SK-N-SH (cell line): ENCODE measurements at regions not wholly inside any gene's neighbourhood (a gene's known extent, or its start where the extent isn't known, plus 50 kb on each side); places are given as distances from the start of the nearest gene placed in this dataset.
A peak's percentile ranks its signal among the peaks of the same experiment; 100 is the strongest.

Source experiments
- CTCF ChIA-PET: fragments of 300-600, 350-600 bp; formaldehyde crosslinking; extraction: SDS; loops from one replicate; lab custom pipeline; 2021; lab: Yijun Ruan, JAX
- POLR2A ChIA-PET: fragments of 350-600 bp; sonication (Branson Sonifier 250); formaldehyde crosslinking; extraction: SDS; loops from one replicate; lab custom pipeline; 2020; ENCODE audit warnings: antibody characterized with exemption, inconsistent platforms; lab: Yijun Ruan, JAX
- DNase-seq: peaks from one replicate; pipeline ENCODE4 v3.0.0; 2012
- H2AFZ ChIP-seq: fragments of 200-600 bp; sonication (generic); 2 replicates; pipeline ENCODE4 v1.8.1; 2016; ENCODE audit warnings: antibody characterized with exemption, mild to moderate bottlenecking, low read depth
- H3F3A ChIP-seq: fragments of 200-600 bp; sonication (generic); replicated peaks from 2 replicates; pipeline ENCODE3; 2016; ENCODE audit warnings: antibody characterized with exemption, mild to moderate bottlenecking; ENCODE audit not compliant: insufficient read depth
- H3K27ac ChIP-seq, 2 experiments: fragments of 200-500 bp in 1 of 2; fragments of 200-600 bp in 1 of 2; sonication (Bioruptor generic) in 1 of 2; sonication (generic), shearing (Covaris generic) in 1 of 2; 2 replicates each; pipeline versions ENCODE4 v1.5.1 to v1.6.1; 2014 to 2016; ENCODE audit warnings: low read depth in 2 of 2, inconsistent platforms in 1 of 2, low read length in 1 of 2, mild to moderate bottlenecking in 1 of 2, mixed read lengths in 1 of 2
- H3K27me3 ChIP-seq: fragments of 200-600 bp; sonication (generic), shearing (Covaris generic); 2 replicates; pipeline ENCODE4 v1.6.1; 2016; ENCODE audit warnings: mixed run types; ENCODE audit not compliant: insufficient read depth
- H3K36me3 ChIP-seq, 2 experiments: fragments of 200-500 bp in 1 of 2; fragments of 200-600 bp in 1 of 2; sonication (Bioruptor generic) in 1 of 2; sonication (generic) in 1 of 2; replicated peaks in 1 of 2; 2 replicates each; pipeline versions ENCODE3 to v1.5.1; 2014 to 2016; ENCODE audit warnings: low read length in 1 of 2, mild to moderate bottlenecking in 1 of 2; ENCODE audit not compliant: insufficient read depth in 2 of 2, control insufficient read depth in 1 of 2
- H3K4me1 ChIP-seq, 2 experiments: fragments of 200-500 bp in 1 of 2; fragments of 200-600 bp in 1 of 2; sonication (Bioruptor generic) in 1 of 2; sonication (generic), shearing (Covaris generic) in 1 of 2; 2 replicates each; pipeline versions ENCODE4 v1.5.1 to v1.6.1; 2014 to 2016; ENCODE audit warnings: low read depth in 1 of 2, low read length in 1 of 2, mixed run types in 1 of 2; ENCODE audit not compliant: insufficient read depth in 2 of 2, control insufficient read depth in 1 of 2
- H3K4me2 ChIP-seq: fragments of 200-600 bp; sonication (generic), shearing (Covaris generic); 2 replicates; pipeline ENCODE4 v1.6.1; 2017; ENCODE audit warnings: mixed run types
- H3K4me3 ChIP-seq, 2 experiments: fragments of 200-500 bp in 1 of 2; fragments of 200-600 bp in 1 of 2; sonication (Bioruptor generic) in 1 of 2; sonication (generic), shearing (Covaris generic) in 1 of 2; 2 replicates each; pipeline versions ENCODE4 v1.5.1 to v1.8.1; 2014 to 2016; ENCODE audit warnings: low read depth in 2 of 2, inconsistent platforms in 1 of 2, low read length in 1 of 2, mild to moderate bottlenecking in 1 of 2, mixed read lengths in 1 of 2, moderate library complexity in 1 of 2
- H3K79me2 ChIP-seq: fragments of 200-600 bp; sonication (generic); 2 replicates; pipeline ENCODE4 v1.8.1; 2017; ENCODE audit warnings: mild to moderate bottlenecking; ENCODE audit not compliant: insufficient read depth
- H3K9ac ChIP-seq: fragments of 200-600 bp; sonication (generic); 2 replicates; pipeline ENCODE4 v1.6.1; 2017; ENCODE audit warnings: mixed run types
- H3K9me2 ChIP-seq: fragments of 200-600 bp; sonication (generic); 2 replicates; pipeline ENCODE4 v1.6.1; 2017; ENCODE audit warnings: mixed run types
- H3K9me3 ChIP-seq: fragments of 200-600 bp; sonication (generic); 2 replicates; pipeline ENCODE4 v1.6.1; 2017; ENCODE audit warnings: mixed run types, mild to moderate bottlenecking, moderate library complexity
- H4K20me1 ChIP-seq: fragments of 200-600 bp; sonication (generic); 2 replicates; pipeline ENCODE4 v1.6.1; 2017; ENCODE audit warnings: mild to moderate bottlenecking, mixed run types; ENCODE audit not compliant: insufficient read depth
- CTCF ChIP-seq: fragments of 200-600 bp; sonication (generic); IDR thresholded peaks from 2 replicates; pipeline ENCODE4 v1.6.1; 2017; ENCODE audit warnings: antibody characterized with exemption, mild to moderate bottlenecking, moderate library complexity
- EP300 ChIP-seq, 2 experiments: IDR thresholded peaks; 2 replicates each; pipeline versions ENCODE4 v1.4.0 to v1.6.1; 2012; ENCODE audit warnings: borderline replicate concordance in 1 of 2, low read depth in 1 of 2, low read length in 1 of 2
- EZH2phosphoT487 ChIP-seq: fragments of 200-600 bp; sonication (generic); IDR thresholded peaks from 2 replicates; pipeline ENCODE4 v1.6.1; 2017; ENCODE audit warnings: low read depth, mixed run types, mild to moderate bottlenecking, antibody characterized with exemption, moderate library complexity, borderline replicate concordance
- FOSL2 ChIP-seq: IDR thresholded peaks from 2 replicates; pipeline ENCODE4 v1.4.0; 2012; ENCODE audit warnings: low read depth, mild to moderate bottlenecking, moderate library complexity, borderline replicate concordance
- GABPA ChIP-seq: IDR thresholded peaks from 2 replicates; pipeline ENCODE4 v1.4.0; 2012; ENCODE audit warnings: low read depth, mild to moderate bottlenecking
- GATA2 ChIP-seq: sonication (generic); formaldehyde crosslinking; IDR thresholded peaks from 2 replicates; pipeline ENCODE4 v1.5.0; 2020; ENCODE audit warnings: mild to moderate bottlenecking, missing genetic modification reagents
- IRF3 ChIP-seq: fragments of 150-350 bp; IDR thresholded peaks from 2 replicates; pipeline ENCODE4 v1.6.1; 2016; ENCODE audit warnings: mild to moderate bottlenecking, low read depth, low read length
- JUND ChIP-seq: IDR thresholded peaks from 2 replicates; pipeline ENCODE4 v1.4.0; 2012
- MXI1 ChIP-seq: IDR thresholded peaks from 2 replicates; pipeline ENCODE4 v1.6.1; 2012; ENCODE audit warnings: mild to moderate bottlenecking, low read depth, low read length, improper control_type of control experiment
- NFIC ChIP-seq: IDR thresholded peaks from 2 replicates; pipeline ENCODE4 v1.4.0; 2012; ENCODE audit warnings: borderline replicate concordance
- POLR2AphosphoS5 ChIP-seq: IDR thresholded peaks from 2 replicates; pipeline ENCODE4 v1.6.1; 2012; ENCODE audit warnings: low read depth, low read length
- RCOR1 ChIP-seq: fragments of 150-350 bp; IDR thresholded peaks from 2 replicates; pipeline ENCODE4 v1.6.1; 2017; ENCODE audit warnings: antibody characterized with exemption, low read length
- SMC3 ChIP-seq: IDR thresholded peaks from 2 replicates; pipeline ENCODE4 v1.6.1; 2012; ENCODE audit warnings: low read depth, low read length, improper control_type of control experiment
- TCF12 ChIP-seq: IDR thresholded peaks from 2 replicates; pipeline ENCODE4 v1.4.0; 2012
- YY1 ChIP-seq: IDR thresholded peaks from 2 replicates; pipeline ENCODE4 v1.4.0; 2012; ENCODE audit warnings: low read depth, mild to moderate bottlenecking
- WGBS: methylation state at CpG from one replicate; pipeline ENCODE4 v1.1.6; 2017; ENCODE audit warnings: low lambda C conversion rate; 5-methylcytosine and 5-hydroxymethylcytosine counted together
- TF ChIP-seq, protein P1 (sequence below): IDR thresholded peaks from 2 replicates; pipeline ENCODE4 v1.6.1; 2012; ENCODE audit warnings: mild to moderate bottlenecking, low read depth, low read length, moderate library complexity
- TF ChIP-seq, protein P2 (sequence below): IDR thresholded peaks from 2 replicates; pipeline ENCODE4 v1.4.0; 2012; ENCODE audit warnings: low read depth, borderline replicate concordance

- ChIA-PET POLR2A (no interaction called here), CTCF (no interaction called here)
- TF ChIP-seq FOSL2 (no peak), IRF3 (no peak), GATA2 (CRISPR knock-in tag) (no peak), JUND (no peak), EZH2phosphoT487 (no peak), EP300 (IDR thresholded peaks at IDR 0.05; ENCODE audit: borderline replicate concordance in 1 of 2, low read depth in 1 of 2, low read length in 1 of 2) (no peak), YY1 (no peak), MXI1 (no peak), TCF12 (no peak), SMC3 (no peak), NFIC (no peak)
- TF ChIP-seq, protein P1, sequence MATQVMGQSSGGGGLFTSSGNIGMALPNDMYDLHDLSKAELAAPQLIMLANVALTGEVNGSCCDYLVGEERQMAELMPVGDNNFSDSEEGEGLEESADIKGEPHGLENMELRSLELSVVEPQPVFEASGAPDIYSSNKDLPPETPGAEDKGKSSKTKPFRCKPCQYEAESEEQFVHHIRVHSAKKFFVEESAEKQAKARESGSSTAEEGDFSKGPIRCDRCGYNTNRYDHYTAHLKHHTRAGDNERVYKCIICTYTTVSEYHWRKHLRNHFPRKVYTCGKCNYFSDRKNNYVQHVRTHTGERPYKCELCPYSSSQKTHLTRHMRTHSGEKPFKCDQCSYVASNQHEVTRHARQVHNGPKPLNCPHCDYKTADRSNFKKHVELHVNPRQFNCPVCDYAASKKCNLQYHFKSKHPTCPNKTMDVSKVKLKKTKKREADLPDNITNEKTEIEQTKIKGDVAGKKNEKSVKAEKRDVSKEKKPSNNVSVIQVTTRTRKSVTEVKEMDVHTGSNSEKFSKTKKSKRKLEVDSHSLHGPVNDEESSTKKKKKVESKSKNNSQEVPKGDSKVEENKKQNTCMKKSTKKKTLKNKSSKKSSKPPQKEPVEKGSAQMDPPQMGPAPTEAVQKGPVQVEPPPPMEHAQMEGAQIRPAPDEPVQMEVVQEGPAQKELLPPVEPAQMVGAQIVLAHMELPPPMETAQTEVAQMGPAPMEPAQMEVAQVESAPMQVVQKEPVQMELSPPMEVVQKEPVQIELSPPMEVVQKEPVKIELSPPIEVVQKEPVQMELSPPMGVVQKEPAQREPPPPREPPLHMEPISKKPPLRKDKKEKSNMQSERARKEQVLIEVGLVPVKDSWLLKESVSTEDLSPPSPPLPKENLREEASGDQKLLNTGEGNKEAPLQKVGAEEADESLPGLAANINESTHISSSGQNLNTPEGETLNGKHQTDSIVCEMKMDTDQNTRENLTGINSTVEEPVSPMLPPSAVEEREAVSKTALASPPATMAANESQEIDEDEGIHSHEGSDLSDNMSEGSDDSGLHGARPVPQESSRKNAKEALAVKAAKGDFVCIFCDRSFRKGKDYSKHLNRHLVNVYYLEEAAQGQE: no peak
- Histone ChIP-seq H3K27me3 (no peaks in the 10 kb centered on the region), H4K20me1 (no peaks in the 10 kb centered on the region), H3K79me2 (no peaks in the 10 kb centered on the region), H3K4me3 (no peak overlapping the region), H3K4me1 (no peaks in the 10 kb centered on the region; a peak in 1 of 4 replicates), H3K27ac (no peak overlapping the region), H3F3A (no peaks in the 10 kb centered on the region), H3K4me2 (no peak overlapping the region), H3K9me2 (no peaks in the 10 kb centered on the region), H3K9me3 (no peaks in the 10 kb centered on the region), H3K36me3 (no peaks in the 10 kb centered on the region), H2AFZ (no peak overlapping the region), H3K9ac (no peak overlapping the region)
- DNase-seq: no peak
- WGBS: 34% methylated on average over 3 of the region's 3 CpGs
Measured at GRCh38 chr13:47000165-47000564, 103.3 kb upstream of the HTR2A start.

DNA sequence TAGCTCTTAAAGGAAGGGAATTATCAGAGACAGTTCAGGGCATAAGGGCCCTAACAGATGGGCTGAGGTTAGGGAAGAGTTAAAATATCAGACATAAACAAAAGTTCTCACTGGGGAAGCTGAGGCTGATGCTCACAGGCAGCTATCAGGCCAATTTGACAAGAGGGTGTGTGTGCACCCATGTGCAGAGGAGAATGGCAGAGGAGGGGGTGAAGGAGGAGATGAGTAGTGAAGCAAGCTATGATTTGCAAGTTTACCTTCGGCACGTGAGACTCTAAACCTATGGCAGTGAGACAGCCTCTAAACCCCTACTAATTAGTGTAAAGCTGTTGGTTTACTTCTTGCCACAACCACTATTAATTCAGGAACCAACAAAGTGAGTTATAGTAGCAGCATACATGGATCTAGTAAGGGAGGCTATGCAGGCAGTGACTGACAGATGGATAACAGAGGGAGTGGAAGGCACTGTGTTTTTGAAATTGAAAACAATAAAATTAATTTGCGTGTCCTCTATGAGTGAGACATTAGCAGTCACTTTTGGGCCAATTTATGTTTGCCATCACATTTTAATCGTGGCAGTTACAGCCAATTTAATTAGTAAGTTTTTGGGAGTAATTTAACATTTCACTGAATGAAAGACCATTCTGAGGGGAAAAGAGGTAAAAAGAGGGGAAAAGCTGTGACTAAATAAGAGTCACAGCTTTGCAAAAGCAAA lies 99.6 kb upstream of the HTR2A start:
- Histone ChIP-seq H3K79me2 (no peaks in the 10 kb centered on the region), H3K27ac (no peak overlapping the region), H2AFZ (0 out of 2 replicates have a peak overlapping the region, but pooled peaks have one; percentile 7), H3K9me2 (no peaks in the 10 kb centered on the region), H3K9ac (no peak overlapping the region), H3K27me3 (no peaks in the 10 kb centered on the region), H3F3A (no peaks in the 10 kb centered on the region), H3K9me3 (no peaks in the 10 kb centered on the region), H3K4me1 (no peaks in the 10 kb centered on the region), H3K4me2 (no peak overlapping the region), H4K20me1 (no peaks in the 10 kb centered on the region), H3K4me3 (no peak overlapping the region), H3K36me3 (no peaks in the 10 kb centered on the region)
- TF ChIP-seq GABPA: no peak
- no peak for TF ChIP-seq RCOR1
- TF ChIP-seq, protein P2, sequence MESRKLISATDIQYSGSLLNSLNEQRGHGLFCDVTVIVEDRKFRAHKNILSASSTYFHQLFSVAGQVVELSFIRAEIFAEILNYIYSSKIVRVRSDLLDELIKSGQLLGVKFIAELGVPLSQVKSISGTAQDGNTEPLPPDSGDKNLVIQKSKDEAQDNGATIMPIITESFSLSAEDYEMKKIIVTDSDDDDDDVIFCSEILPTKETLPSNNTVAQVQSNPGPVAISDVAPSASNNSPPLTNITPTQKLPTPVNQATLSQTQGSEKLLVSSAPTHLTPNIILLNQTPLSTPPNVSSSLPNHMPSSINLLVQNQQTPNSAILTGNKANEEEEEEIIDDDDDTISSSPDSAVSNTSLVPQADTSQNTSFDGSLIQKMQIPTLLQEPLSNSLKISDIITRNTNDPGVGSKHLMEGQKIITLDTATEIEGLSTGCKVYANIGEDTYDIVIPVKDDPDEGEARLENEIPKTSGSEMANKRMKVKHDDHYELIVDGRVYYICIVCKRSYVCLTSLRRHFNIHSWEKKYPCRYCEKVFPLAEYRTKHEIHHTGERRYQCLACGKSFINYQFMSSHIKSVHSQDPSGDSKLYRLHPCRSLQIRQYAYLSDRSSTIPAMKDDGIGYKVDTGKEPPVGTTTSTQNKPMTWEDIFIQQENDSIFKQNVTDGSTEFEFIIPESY: no peak
- no peak for TF ChIP-seq POLR2AphosphoS5
- TF ChIP-seq CTCF: no peak
- POLR2A ChIA-PET: no interaction called here
- DNase-seq: no peak
- CTCF ChIA-PET: interaction anchor here (1.3 to 2.1 kb wide), 3 partner anchors 10 to 23 kb away, joined by 3 to 10 read pairs (median 7); no protein-coding TSS in a partner anchor
- WGBS: 57% methylated on average over 4 of the region's 4 CpGs
